ENCODE measurements at regions not wholly inside any gene's neighbourhood (a gene's known extent, or its start where the extent isn't known, plus 50 kb on each side); places are given as distances from the start of the nearest gene placed in this dataset.

DNA sequence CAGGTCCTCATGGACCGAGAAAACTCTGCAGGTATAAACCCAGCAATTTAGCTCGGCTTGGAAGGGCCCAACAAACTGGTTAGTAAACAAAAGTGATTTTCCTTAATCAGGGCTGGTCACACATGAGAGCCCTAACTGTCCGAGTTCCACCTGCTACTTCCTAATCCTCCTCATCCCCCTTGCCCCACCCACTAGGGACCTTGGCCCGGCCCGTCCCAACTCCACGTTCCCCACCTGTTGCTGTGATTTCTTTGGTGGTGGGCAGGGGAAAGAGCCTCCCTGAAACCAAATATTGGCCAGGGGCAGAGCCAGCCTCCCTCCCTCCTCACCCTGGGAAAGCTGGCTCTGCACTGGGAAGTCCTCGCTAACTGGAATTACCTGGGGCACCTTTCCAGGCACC, 304.2 kb upstream of the PROX1 start:
- no peak overlapping the region for H3K4me3 ChIP-seq (ENCODE audit: low read length)
- H3K36me3 Mint-ChIP-seq (ENCODE audit: low read depth), result no peaks in the 10 kb centered on the region
- no peaks in the 10 kb centered on the region for H3K36me3 ChIP-seq (ENCODE audit: insufficient read depth, low read length)
- CTCF ChIA-PET, result no interaction called here
- H3K27me3 ChIP-seq (ENCODE audit: control insufficient read depth in 1 of 2, insufficient read depth in 2 of 2, low read length in 2 of 2), result no peaks in the 10 kb centered on the region
- POLR2A ChIA-PET, result interaction anchor here (0.7 kb wide), 1 partner anchor 448 kb away, joined by 5 read pairs; no protein-coding TSS in a partner anchor
- no peak overlapping the region for H3K27ac Mint-ChIP-seq
- TF ChIP-seq, protein P1, sequence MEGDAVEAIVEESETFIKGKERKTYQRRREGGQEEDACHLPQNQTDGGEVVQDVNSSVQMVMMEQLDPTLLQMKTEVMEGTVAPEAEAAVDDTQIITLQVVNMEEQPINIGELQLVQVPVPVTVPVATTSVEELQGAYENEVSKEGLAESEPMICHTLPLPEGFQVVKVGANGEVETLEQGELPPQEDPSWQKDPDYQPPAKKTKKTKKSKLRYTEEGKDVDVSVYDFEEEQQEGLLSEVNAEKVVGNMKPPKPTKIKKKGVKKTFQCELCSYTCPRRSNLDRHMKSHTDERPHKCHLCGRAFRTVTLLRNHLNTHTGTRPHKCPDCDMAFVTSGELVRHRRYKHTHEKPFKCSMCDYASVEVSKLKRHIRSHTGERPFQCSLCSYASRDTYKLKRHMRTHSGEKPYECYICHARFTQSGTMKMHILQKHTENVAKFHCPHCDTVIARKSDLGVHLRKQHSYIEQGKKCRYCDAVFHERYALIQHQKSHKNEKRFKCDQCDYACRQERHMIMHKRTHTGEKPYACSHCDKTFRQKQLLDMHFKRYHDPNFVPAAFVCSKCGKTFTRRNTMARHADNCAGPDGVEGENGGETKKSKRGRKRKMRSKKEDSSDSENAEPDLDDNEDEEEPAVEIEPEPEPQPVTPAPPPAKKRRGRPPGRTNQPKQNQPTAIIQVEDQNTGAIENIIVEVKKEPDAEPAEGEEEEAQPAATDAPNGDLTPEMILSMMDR (IDR thresholded peaks at IDR 0.05), result no peak
- no peaks in the 10 kb centered on the region for H3K9me3 Mint-ChIP-seq
- H3K4me1 ChIP-seq (ENCODE audit: insufficient read depth, low read length), result no peaks in the 10 kb centered on the region
- H3K4me1 Mint-ChIP-seq (ENCODE audit: low read depth), result no peaks in the 10 kb centered on the region
- H3K9me3 ChIP-seq (ENCODE audit: control insufficient read depth in 1 of 2, insufficient read depth in 1 of 2, low read length in 2 of 2), result peaks cover 0 to 3% of the 10 kb centered on the region in 2 experiments
- DNase-seq, result no peak
- H3K4me3 Mint-ChIP-seq, result no peak overlapping the region
- no peak for ATAC-seq (ENCODE audit: poor library complexity)
- no peak overlapping the region for H3K27ac ChIP-seq (ENCODE audit: low read depth in 1 of 2, low read length in 2 of 2)
- intact Hi-C loops (cut with DNase I, micrococcal nuclease), result loop anchor here in 1 of 2 experiments (5.0 kb wide), 1 partner anchor 79 kb away; no protein-coding TSS in a partner anchor
- H3K27me3 Mint-ChIP-seq, result no peaks in the 10 kb centered on the region

DNA sequence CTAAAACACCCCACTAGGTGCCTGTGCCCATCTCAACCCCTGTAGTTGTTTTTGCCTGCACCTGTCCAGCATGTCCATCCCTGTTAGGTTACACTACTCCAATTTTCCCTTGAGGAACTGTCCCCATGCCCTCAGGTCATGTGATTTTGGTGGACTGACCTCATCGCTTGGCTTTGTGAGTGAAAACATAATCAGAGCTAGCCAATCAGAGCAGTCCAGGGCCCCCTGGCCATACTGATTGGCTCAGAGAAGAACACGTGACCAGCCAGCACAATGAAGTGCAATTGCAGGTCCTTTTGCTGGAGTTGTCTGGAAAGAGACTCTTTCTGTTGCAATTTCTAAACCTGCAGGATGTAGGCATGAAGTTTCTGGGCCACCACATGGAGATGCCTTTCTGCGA, 303.3 kb upstream of the PROX1 start:
- POLR2A ChIA-PET, result no interaction called here

DNA sequence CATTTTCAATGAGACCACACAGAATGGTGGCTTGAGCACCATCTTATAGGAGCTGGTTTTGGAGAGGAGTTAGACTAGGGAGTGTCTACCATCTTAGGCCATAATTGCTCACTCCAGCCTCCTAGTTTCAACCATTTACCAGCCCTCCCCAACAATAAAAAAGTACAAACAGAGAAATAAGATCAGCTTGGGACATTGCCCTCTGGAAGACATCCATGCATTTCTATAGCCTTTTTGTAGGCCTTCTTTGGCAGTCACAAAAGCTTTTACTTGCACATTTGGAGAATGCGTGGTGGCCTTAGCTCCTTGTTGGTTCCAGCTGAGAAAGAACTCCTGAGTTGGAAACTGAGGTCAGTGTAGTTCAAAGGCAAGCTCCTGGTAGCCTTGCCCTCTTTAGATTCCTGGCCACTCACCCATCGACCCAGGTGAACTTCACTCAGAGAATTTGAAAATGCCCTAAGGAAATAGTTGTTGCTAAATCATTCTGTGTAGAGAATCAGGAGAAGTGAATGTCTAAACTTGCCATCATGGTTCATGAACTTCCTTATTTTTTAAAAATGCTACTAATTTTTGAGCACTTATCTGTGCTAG, 301.7 kb upstream of the PROX1 start:
- H3K4me3 Mint-ChIP-seq, result no peak overlapping the region
- Histone ChIP-seq H3K27me3 (ENCODE audit: control insufficient read depth in 1 of 2, insufficient read depth in 2 of 2, low read length in 2 of 2) (no peaks in the 10 kb centered on the region), H3K27ac (ENCODE audit: low read depth in 1 of 2, low read length in 2 of 2) (no peak overlapping the region), H3K4me1 (ENCODE audit: insufficient read depth, low read length) (no peaks in the 10 kb centered on the region), H3K4me3 (ENCODE audit: low read length) (no peak overlapping the region), H3K36me3 (ENCODE audit: insufficient read depth, low read length) (no peaks in the 10 kb centered on the region), H3K9me3 (ENCODE audit: control insufficient read depth in 1 of 2, insufficient read depth in 1 of 2, low read length in 2 of 2) (peaks cover 0 to under 1% of the 10 kb centered on the region in 2 experiments)
- no peaks in the 10 kb centered on the region for H3K9me3 Mint-ChIP-seq
- no peaks in the 10 kb centered on the region for H3K27me3 Mint-ChIP-seq
- no peaks in the 10 kb centered on the region for H3K4me1 Mint-ChIP-seq (ENCODE audit: low read depth)
- TF ChIP-seq, protein P1 (IDR thresholded peaks at IDR 0.05), result no peak
- no peaks in the 10 kb centered on the region for H3K36me3 Mint-ChIP-seq (ENCODE audit: low read depth)
- ChIA-PET POLR2A (interaction anchor here (1.4 kb wide), 1 partner anchor 41 kb away, joined by 5 read pairs; no protein-coding TSS in a partner anchor), CTCF (no interaction called here)
- ATAC-seq (ENCODE audit: poor library complexity) (no peak), DNase-seq (no peak)
- intact Hi-C loops (cut with DNase I, micrococcal nuclease), result no loop called here
- no peak overlapping the region for H3K27ac Mint-ChIP-seq

More for the DNA sequence above, 303.3 kb upstream of the PROX1 start:
- Histone ChIP-seq H3K4me3 (ENCODE audit: low read length) (no peak overlapping the region), H3K27me3 (ENCODE audit: control insufficient read depth in 1 of 2, insufficient read depth in 2 of 2, low read length in 2 of 2) (no peaks in the 10 kb centered on the region), H3K36me3 (ENCODE audit: insufficient read depth, low read length) (no peaks in the 10 kb centered on the region), H3K27ac (ENCODE audit: low read depth in 1 of 2, low read length in 2 of 2) (no peak overlapping the region), H3K4me1 (ENCODE audit: insufficient read depth, low read length) (no peaks in the 10 kb centered on the region), H3K9me3 (ENCODE audit: control insufficient read depth in 1 of 2, insufficient read depth in 1 of 2, low read length in 2 of 2) (peaks cover 0 to 3% of the 10 kb centered on the region in 2 experiments)
- intact Hi-C loops (cut with DNase I, micrococcal nuclease), result loop anchor here in 1 of 2 experiments (5.0 kb wide), 1 partner anchor 78 kb away; no protein-coding TSS in a partner anchor
- H3K4me3 Mint-ChIP-seq, result no peak overlapping the region
- H3K36me3 Mint-ChIP-seq (ENCODE audit: low read depth), result no peaks in the 10 kb centered on the region
- TF ChIP-seq, protein P1 (IDR thresholded peaks at IDR 0.05), result no peak
- H3K9me3 Mint-ChIP-seq, result no peaks in the 10 kb centered on the region
- ATAC-seq (ENCODE audit: poor library complexity) (no peak), DNase-seq (no peak)
- H3K27me3 Mint-ChIP-seq, result no peaks in the 10 kb centered on the region
- no peak overlapping the region for H3K27ac Mint-ChIP-seq
- H3K4me1 Mint-ChIP-seq (ENCODE audit: low read depth), result no peaks in the 10 kb centered on the region
- CTCF ChIA-PET, result no interaction called here

Measured in CD4-positive, alpha-beta T cell (primary cell).